ENCODE measurements at regions not wholly inside any gene's neighbourhood (a gene's known extent, or its start where the extent isn't known, plus 50 kb on each side); places are given as distances from the start of the nearest gene placed in this dataset.
A peak's percentile ranks its signal among the peaks of the same experiment; 100 is the strongest.

- H4K20me1 ChIP-seq (ENCODE audit: insufficient read depth, low read length): no peaks in the 10 kb centered on the region
- H3K4me2 ChIP-seq (ENCODE audit: low read length): no peak overlapping the region
- no peaks in the 10 kb centered on the region for H3K79me2 ChIP-seq (ENCODE audit: low read length)
- no peaks in the 10 kb centered on the region for H3K27me3 ChIP-seq (ENCODE audit: low read depth, low read length)
- no peak for TF ChIP-seq EZH2phosphoT487 (IDR thresholded peaks at IDR 0.05; ENCODE audit: low read depth)
- TF ChIP-seq CTCF (IDR thresholded peaks at IDR 0.05; ENCODE audit: low read depth, low read length): no peak
- H3K36me3 ChIP-seq (replicated peaks; ENCODE audit: low read depth, low read length): no peaks in the 10 kb centered on the region
- peaks cover 5% of the 10 kb centered on the region; the same call in 1 of the 2 replicates for H3K4me1 ChIP-seq (ENCODE audit: low read length)
- no peak overlapping the region for H2AFZ ChIP-seq (ENCODE audit: low read depth, low read length)
- no peaks in the 10 kb centered on the region for H3K9me3 ChIP-seq (ENCODE audit: insufficient read depth, low read length)
- no peak overlapping the region for H3K4me3 ChIP-seq (ENCODE audit: low read length)
- no peak overlapping the region for H3K27ac ChIP-seq (ENCODE audit: low read length)
- no peak overlapping the region for H3K9ac ChIP-seq (ENCODE audit: low read length)
Observed at GRCh38 chr21:24634749-24635148, 972.5 kb downstream of the MRPL39 start.

GRCh38 chr21:24628536-24628935 lies 978.7 kb downstream of the MRPL39 start:
- no peaks in the 10 kb centered on the region for H3K79me2 ChIP-seq (ENCODE audit: low read length)
- H3K4me3 ChIP-seq (ENCODE audit: low read length): no peak overlapping the region
- H2AFZ ChIP-seq (ENCODE audit: low read depth, low read length): no peak overlapping the region
- no peak overlapping the region for H3K9ac ChIP-seq (ENCODE audit: low read length)
- TF ChIP-seq CTCF (IDR thresholded peaks at IDR 0.05; ENCODE audit: low read depth, low read length) (no peak), EZH2phosphoT487 (IDR thresholded peaks at IDR 0.05; ENCODE audit: low read depth) (no peak)
- no peak overlapping the region for H3K27ac ChIP-seq (ENCODE audit: low read length)
- no peak overlapping the region for H3K4me2 ChIP-seq (ENCODE audit: low read length)
- no peaks in the 10 kb centered on the region for H3K9me3 ChIP-seq (ENCODE audit: insufficient read depth, low read length)
- no peaks in the 10 kb centered on the region for H3K36me3 ChIP-seq (replicated peaks; ENCODE audit: low read depth, low read length)
- H3K27me3 ChIP-seq (ENCODE audit: low read depth, low read length): no peaks in the 10 kb centered on the region
- H4K20me1 ChIP-seq (ENCODE audit: insufficient read depth, low read length): no peaks in the 10 kb centered on the region
- peaks cover 5% of the 10 kb centered on the region; the same call in 1 of the 2 replicates for H3K4me1 ChIP-seq (ENCODE audit: low read length)

- Histone ChIP-seq H3K4me2 (ENCODE audit: low read length) (no peak overlapping the region), H3K9me3 (ENCODE audit: insufficient read depth, low read length) (no peaks in the 10 kb centered on the region), H3K4me3 (ENCODE audit: low read length) (no peak overlapping the region), H2AFZ (ENCODE audit: low read depth, low read length) (peak overlapping the region; percentile 65; the same call in 1 of the 2 replicates), H3K4me1 (ENCODE audit: low read length) (peaks cover 5% of the 10 kb centered on the region; the same call in 1 of the 2 replicates), H3K36me3 (replicated peaks; ENCODE audit: low read depth, low read length) (no peaks in the 10 kb centered on the region), H4K20me1 (ENCODE audit: insufficient read depth, low read length) (no peaks in the 10 kb centered on the region), H3K27me3 (ENCODE audit: low read depth, low read length) (no peaks in the 10 kb centered on the region), H3K27ac (ENCODE audit: low read length) (no peak overlapping the region), H3K9ac (ENCODE audit: low read length) (no peak overlapping the region), H3K79me2 (ENCODE audit: low read length) (no peaks in the 10 kb centered on the region)
- TF ChIP-seq EZH2phosphoT487 (IDR thresholded peaks at IDR 0.05; ENCODE audit: low read depth): no peak
- no peak for TF ChIP-seq CTCF (IDR thresholded peaks at IDR 0.05; ENCODE audit: low read depth, low read length)
Observed at GRCh38 chr21:24628046-24628445, 979.2 kb downstream of the MRPL39 start.

GRCh38 chr21:24617819-24618218 lies 989.5 kb downstream of the MRPL39 start:
- TF ChIP-seq CTCF (IDR thresholded peaks at IDR 0.05; ENCODE audit: low read depth, low read length) (no peak), EZH2phosphoT487 (IDR thresholded peaks at IDR 0.05; ENCODE audit: low read depth) (no peak)
- H3K4me2 ChIP-seq (ENCODE audit: low read length): no peak overlapping the region
- H3K79me2 ChIP-seq (ENCODE audit: low read length): no peaks in the 10 kb centered on the region
- H3K9ac ChIP-seq (ENCODE audit: low read length): no peak overlapping the region
- H3K27me3 ChIP-seq (ENCODE audit: low read depth, low read length): no peaks in the 10 kb centered on the region
- no peak overlapping the region for H2AFZ ChIP-seq (ENCODE audit: low read depth, low read length)
- H3K9me3 ChIP-seq (ENCODE audit: insufficient read depth, low read length): no peaks in the 10 kb centered on the region
- H3K36me3 ChIP-seq (replicated peaks; ENCODE audit: low read depth, low read length): no peaks in the 10 kb centered on the region
- no peak overlapping the region for H3K27ac ChIP-seq (ENCODE audit: low read length)
- no peak overlapping the region for H3K4me3 ChIP-seq (ENCODE audit: low read length)
- no peaks in the 10 kb centered on the region for H4K20me1 ChIP-seq (ENCODE audit: insufficient read depth, low read length)
- H3K4me1 ChIP-seq (ENCODE audit: low read length): no peaks in the 10 kb centered on the region

Data from OCI-LY3 (cell line).